Iris pigment epithelial cell (primary cell): ENCODE measurements at regions not wholly inside any gene's neighbourhood (a gene's known extent, or its start where the extent isn't known, plus 50 kb on each side); places are given as distances from the start of the nearest gene placed in this dataset.

ENCODE experiments used
- DNase-seq: peaks from one replicate; pipeline ENCODE4 v3.0.0-alpha.2; 2011; ENCODE audit warnings: low read depth

- DNase-seq, result no peak
Measured at GRCh38 chrX:131779306-131779705, 235.4 kb downstream of the OR13H1 start.

- no peak for DNase-seq
Measured at GRCh38 chrX:131779741-131780140, 235.9 kb downstream of the OR13H1 start.

DNA sequence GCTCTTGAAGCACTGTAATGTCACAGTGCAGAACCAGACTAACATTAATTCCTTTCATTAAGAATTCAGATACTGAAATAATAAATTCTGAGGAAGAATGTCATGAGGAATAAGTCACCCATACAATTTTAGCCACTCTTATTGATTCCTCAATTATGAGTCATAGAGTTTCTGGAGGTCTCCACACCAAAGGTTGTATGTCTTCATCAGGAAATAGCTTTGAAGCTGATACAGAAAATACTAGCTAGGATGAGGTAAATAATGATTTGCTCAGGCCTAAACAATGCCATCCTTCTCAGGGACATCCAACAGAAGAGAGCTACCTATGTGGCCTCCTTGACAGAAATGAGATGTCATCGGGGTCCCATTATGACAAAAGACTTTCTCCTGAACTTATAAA lies 238.8 kb downstream of the OR13H1 start:
- DNase-seq, result no peak

DNA sequence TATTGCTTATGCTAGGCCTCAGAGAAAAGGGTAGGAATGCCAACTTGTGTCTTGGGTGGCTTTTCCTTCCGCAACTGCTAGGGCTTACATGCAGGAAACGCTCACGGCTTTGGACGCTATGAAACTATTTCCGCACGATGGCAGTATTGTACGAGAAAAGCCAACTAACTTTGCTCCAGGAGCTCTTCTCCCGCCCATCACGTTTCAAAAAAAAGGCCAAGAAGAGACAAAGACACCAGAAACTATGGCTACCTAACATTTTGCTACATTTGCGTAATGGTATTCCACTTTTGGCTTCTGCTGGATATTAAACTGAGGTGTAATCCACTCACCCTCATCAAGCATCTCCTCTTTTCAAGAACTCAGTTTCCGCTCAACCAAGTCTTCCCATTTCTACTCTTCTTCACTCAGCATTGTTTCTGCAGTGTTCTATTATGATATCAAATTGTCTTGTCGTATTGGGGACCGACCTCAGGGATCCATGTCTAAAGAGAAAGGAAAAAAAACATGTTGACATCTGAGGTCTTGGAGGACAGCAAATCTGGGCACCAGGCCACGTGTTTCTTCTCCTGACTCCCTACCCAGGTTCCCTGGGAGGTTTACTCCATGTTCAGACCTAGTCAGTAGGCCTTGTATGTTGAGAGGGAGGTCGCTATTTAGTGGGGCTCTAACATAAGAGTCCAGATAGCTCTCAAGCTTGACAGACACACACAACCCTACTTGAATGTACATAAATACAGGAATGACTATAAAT lies 239.4 kb upstream of the STK26 start:
- peak; percentile 76 for DNase-seq

DNA sequence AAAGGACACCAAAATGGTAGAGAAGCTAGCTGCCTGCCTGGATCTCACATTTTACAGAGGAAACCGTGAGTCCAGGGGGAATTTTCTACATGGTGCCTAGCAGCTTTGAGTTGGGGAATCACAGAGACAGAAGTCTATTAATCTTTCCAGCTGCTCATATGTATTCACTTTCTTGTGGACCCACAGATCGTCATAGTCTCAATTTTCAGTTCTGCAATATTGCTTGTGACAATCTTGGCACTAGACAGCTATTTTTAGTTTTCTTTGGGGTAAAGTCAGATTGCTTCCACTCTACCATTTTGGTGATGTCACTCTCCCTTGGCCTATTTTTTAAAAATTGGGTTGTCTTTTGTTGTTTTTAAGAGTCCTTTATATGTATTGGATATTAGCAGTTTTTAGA lies 233.4 kb upstream of the STK26 start:
- no peak for DNase-seq

DNA sequence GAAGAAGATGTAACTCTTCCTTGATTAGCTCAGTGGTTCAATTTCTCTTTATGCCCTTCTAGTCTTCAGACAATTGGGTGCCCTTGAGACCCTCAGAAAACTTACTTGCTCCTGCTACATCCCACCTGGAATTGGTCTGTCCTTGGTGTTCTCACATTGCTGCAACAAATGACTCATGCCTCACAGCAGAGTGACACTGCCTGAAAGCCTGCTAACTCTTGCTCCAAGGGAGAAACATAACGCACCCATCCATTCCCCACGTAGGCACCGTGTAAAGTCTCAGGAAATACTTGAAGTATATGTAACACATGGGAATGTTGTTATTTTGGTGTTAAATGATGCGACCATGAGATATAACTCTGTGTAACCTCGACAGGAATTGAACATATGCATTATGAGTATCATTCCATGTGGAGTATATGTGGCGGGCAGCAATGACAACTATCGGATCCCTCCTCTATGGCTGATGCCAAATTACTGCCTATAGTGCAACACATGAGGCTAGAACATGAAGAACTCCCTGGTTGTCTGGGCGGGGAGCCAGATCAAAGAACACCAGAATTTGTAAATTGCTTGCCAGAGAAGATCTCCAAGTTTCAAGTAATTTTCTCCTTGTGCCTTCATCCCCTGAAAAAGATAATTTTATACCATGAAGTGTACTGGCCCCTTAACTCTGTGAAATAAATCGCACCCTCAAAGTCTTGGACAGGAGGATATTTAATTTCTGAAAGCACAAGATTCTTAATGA lies 231.3 kb upstream of the STK26 start:
- DNase-seq, result peak; percentile 25

GRCh38 chrX:131792356-131792749 lies 230.7 kb upstream of the STK26 start:
- DNase-seq, result peak; percentile 87

GRCh38 chrX:131792789-131793462 lies 230.2 kb upstream of the STK26 start:
- peak; percentile 87 for DNase-seq

GRCh38 chrX:131795442-131796229 lies 227.5 kb upstream of the STK26 start:
- no peak for DNase-seq

GRCh38 chrX:131801066-131801465 lies 222.0 kb upstream of the STK26 start:
- no peak for DNase-seq

DNA sequence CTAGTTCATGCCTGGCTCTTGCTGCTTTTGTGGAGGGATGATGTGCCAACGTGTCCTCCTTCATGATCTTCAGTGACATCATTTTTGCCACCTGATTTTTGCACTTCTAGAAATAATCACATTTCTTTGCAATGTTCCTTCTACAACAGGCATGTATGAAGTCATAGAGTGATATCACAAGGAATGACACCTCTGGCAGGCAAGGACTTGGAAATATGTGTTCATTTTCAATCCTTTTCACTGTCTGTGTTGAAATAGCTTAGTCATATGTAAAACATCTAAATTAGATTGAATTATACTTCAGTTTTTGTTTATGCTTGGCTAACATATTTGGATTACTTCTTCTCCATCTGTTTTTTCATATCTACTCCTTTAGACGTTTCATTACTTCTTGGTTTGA lies 221.2 kb upstream of the STK26 start:
- DNase-seq, result no peak

DNA sequence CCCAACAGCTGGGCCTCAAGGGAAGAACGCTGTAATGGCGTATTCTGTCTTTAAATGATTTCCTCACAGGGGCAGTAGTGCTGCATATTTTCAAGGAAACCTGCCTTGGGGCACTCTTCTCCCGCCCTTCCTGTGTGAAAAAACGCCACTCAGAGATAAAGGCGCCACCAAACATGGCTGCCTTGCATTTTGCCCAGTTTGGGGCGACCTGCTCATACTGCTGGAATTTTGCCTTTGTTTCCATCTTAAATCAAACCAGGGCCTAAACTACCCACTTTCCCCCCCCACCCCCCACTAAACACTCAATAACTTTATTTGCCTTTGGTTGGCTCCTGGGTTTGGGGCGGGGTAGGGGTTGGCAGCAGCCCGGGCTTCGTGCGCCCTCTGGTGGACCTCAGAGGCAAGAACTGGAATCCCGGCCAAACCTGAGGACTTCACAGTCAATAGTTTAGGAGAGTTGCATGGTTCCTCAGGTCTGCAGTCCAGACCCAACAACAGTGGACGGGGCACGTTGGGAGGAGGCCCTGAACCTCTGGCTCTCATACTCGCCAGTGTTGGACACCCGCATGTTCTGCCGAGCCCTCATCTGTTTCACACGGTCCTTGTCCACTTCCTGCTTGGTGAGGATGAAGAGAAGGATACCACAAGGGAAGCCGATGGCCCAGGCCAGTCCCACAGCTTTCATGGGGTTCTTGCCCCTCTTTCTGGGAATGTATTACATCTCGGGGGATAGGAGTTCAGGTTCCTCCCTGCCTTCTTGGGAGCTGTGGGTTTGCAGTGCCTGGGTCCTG lies 220.1 kb upstream of the STK26 start:
- DNase-seq, result no peak

- DNase-seq, result peak; percentile 34
Measured at GRCh38 chrX:131812847-131813825, 210.0 kb upstream of the STK26 start.

GRCh38 chrX:131816551-131817136 lies 206.5 kb upstream of the STK26 start:
- peak; percentile 19 for DNase-seq

DNA sequence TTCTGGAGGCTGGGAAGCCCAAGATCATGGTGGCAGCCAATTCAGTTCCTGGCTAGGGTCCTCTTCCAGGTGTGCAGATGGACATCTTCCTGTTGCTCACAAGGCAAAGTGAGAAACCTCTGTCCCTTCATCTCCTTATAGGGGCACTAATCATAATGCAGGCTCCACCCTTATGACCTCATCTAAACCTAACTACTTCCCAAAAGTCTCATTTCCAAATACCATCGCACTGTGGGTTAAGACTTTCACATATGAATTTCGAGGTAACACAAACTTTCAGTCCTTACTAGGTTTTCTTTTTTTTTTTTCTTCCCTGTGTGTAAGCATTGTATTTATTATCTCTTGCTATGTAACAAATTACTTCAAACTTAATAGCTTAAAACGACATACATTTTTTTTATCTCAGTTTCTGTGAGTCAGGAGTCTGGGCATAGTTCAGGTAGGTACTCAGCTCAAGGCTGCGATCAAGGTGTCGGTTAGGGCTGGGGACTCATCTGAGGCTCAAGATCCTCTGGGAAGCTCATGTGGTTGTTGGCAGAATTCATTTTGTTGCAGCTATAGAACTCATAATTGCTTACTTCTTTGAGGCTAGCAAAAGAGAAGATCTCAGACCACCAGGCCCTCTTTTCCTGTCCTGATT lies 204.7 kb upstream of the STK26 start:
- no peak for DNase-seq

GRCh38 chrX:131821945-131822622 lies 201.0 kb upstream of the STK26 start:
- peak; percentile 63 for DNase-seq

DNA sequence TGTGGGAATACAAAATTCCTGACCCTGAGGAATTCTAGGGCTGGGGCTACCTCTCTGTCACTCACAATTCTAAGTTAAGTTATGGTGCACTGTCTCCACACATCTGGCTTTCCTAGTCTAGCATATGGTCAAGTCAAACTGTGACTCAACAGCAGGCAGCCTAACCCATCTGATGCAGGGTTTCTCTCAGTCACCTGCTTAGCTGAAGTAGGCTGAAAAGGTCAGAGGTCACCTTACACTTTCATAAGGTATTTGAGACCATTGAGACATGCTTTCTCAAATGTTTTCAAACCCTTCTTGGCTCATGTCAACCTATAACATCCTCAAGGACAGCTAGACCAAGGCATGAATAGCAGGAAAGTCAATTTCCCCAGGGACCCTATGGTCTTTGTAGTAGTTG lies 196.5 kb upstream of the STK26 start:
- no peak for DNase-seq

- no peak for DNase-seq
Measured at GRCh38 chrX:131827935-131828334, 195.2 kb upstream of the STK26 start.

DNA sequence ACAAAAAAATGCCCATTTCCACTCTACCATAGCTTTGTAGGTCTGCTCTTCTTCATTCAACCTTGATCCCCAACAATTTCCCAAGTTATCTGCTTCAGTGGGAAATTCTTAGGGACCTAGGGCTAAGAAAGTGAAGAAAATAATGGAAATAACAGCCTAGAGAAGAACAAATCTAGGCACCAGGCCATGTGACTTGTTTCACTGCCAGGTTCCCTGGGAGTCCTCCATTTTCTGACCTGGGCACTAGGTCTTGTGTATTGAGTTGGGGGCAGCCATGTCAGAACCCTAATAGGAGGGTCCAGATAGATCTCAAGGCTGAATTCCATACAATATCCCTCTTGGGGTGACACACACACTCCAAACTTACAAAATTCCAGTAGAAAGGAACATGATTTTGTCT lies 194.6 kb upstream of the STK26 start:
- DNase-seq, result no peak
